HK-2 (cell line): ENCODE measurements at regions not wholly inside any gene's neighbourhood (a gene's known extent, or its start where the extent isn't known, plus 50 kb on each side); places are given as distances from the start of the nearest gene placed in this dataset.
"Not testable (repeated sequence)": the region's sequence is repeated elsewhere in the genome, so short reads cannot be mapped to it uniquely, and the experiment has no call there.

ENCODE experiments used
- DNase-seq: peaks from one replicate; pipeline ENCODE4 v3.0.0-alpha.2; 2018; ENCODE audit not compliant: unreplicated experiment

DNA sequence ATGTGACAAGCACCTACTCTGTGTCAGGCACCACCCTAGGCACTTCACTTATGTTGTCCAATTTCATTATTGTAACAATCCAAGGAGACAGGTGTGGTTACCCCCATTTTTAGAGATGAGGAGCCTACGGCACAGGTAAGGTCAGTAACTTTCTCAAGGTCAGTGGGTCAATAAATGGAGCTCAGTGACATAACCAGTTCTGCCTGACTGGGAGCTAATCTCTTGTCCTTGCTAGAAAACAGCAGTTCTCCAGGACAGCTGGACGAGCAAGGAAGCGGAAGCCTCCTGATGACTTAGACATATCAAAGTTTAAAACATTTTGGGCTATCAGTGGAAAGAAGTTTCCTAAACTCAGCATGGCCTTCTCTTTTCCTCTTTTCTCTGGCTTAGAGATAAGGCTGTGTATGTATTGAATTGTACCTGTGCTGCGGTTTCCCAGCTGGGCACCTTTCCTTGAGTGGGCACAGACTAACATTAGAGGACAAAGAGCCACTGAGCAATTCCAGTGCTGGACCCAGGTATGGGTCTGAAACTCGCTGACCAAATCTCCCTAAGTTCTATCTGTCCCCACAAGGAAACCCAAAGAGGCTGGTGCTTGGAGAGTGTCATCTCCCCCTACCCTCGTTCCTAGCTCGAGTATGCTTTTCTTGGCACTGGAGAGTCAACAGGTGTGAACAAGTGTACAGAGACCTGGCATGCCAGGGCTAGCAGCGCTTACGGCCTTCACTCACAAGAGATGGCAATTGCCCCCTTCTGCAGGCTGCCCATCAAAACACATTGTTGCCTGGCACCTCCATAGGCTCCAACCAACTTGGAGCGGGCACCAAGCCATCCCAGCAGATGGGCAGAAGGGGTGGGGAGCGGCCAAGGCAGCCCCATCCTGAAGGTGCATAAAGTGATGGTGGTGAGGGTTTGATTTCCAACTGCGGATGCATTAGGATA is 456.1 kb upstream of the PROX1 start:
- no peak for DNase-seq

DNA sequence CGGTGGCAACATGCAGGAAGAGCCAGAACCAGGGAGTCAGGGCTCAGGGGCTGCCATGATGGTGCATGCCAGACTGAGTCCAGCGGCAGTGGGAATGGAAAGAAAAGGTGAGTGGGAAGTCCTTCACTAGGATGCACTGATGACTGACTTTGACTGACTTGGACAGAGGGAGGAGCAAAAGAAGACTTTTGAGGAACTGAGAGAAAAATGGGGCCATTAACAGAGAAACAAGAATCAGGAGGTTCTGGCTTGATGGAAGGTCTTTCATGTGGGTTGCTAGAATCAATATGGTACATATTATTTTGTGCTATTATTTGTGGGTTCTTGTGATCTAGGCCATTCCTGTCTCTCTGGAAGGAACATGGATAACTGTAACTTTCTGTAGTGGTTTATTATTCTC is 454.6 kb upstream of the PROX1 start:
- DNase-seq, result no peak

DNA sequence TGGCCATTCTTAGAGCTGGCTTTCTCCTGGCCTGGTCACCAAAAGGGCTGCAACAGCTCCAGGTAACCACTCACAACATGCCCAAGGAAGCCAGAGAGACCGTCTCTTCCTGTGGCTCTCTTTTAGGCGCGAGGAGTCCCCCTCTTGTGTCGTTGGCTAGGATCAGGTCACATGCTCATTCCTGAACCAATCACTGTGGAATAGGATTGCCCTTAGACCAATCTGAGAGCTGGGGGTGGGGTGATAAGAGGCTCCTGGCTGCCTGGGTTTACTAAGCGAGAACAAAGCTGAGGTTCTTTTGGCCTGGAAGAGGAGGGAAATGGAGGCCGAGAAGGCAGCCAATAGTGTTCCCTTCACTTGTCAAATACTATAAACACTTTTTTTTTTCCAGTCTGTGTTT is 452.1 kb upstream of the PROX1 start:
- no peak for DNase-seq

DNA sequence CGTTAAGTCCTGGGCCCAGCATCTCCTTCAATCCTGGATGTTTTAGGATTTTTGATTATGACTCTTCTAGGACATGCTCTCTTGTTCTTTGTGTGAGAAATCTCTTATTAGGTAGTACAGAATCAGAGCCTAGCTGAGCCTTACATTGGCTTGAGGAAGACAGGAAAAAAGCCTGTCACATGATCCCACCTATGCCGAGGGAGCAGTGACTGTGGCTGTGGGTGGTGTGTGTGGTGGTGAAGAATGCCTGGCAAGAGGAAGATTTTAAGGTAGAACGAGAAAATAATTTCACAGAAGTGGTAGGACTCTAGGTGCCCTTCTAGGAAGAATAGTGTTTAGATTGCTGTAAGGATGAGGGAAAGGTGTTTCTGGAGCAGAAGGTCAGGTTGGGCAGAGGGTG is 449.5 kb upstream of the PROX1 start:
- no peak for DNase-seq

DNA sequence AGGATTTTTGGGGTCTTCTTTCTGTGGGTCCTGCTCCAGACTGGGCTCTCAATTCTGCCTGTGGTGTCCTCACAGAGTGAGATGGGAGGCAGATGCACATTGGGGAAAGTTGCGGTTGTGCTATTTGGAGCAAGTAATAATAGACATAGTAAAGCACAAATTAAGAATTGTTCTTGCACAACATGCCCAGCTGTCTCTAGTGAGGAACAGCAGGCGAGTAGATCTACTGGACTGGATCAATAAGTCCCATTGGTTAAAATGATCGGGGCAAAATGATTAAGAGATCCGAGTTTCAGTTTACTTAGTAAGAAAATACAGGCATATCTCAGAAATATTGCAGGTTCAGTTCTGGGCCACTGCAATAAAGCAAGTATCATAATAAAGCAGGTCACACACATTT is 448.3 kb upstream of the PROX1 start:
- no peak for DNase-seq

DNA sequence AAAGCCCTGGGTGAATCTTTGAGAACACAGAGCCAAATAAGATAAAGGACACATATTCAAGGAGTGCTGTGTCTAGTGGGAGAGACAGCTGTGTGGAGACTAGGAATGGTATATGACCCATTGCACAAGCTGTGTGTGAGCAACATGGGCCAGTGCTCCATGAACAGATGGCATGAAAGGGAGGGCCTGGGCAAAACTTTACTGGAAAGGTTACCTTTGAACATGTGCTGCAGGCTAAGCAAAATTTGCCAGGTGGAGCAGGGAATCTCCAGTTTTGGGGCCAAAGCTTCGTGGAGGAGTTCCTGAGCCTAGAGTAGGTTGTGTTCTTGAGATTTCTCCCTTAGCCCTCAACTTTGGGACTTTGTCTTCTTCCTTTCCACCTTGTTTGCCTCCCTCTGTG is 446.1 kb upstream of the PROX1 start:
- DNase-seq, result no peak

DNA sequence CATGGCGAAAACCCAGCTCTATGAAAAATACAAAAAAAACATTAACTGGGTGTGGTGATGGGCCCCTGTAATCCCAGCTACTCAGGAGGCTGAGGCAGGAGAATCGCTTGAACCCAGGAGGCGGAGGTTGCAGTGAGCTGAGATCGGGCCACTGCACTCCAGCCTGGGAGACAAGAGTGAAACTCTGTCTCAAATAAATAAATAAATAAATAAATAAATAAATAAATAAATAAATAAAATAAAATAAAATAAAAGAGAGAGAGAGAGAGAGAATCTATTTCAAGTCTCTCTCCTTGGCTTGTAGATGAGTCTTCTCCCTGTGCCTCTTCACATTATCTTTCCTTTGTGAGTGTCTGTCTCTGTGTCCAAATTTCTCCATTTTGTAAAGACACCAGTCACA is 442.6 kb upstream of the PROX1 start:
- DNase-seq, result not testable (repeated sequence)

DNA sequence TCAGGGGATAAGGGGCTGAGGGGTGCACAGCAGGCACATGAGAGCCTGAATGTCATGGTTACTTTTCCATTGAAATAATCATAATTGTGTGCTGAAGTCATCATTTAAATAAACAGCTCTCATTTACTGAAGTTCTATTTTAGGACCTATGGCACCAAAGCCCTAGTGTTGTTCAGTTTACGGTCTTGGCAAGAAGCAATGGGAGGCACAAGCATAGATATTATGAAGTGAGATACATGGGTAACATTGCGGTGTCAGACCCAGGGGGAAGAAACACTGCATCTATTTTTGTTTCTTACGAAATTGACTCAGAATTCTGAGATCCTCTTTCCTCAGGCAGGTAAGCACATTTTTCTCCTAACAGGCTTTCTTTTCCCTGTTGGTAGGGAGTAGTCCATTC is 437.8 kb upstream of the PROX1 start:
- DNase-seq, result no peak

DNA sequence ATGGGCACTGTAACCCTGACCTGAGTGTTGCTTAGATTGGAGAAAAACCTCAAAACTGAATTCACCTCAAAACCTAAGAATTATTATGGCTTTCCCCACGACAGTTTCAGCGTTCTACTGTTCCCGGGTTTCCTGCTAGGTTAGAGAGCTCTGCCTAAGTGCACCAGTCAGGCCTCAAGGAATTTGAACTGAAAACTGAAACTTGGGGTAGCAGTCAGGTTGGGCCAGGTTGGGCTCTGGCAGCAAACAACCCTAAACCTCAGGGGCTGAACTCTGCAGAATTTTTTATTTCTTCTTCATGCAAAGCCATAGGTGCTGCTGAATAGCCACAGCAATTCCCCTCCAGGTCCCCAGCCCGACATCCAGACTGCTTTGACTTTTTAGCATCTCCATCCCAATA is 437.0 kb upstream of the PROX1 start:
- no peak for DNase-seq

DNA sequence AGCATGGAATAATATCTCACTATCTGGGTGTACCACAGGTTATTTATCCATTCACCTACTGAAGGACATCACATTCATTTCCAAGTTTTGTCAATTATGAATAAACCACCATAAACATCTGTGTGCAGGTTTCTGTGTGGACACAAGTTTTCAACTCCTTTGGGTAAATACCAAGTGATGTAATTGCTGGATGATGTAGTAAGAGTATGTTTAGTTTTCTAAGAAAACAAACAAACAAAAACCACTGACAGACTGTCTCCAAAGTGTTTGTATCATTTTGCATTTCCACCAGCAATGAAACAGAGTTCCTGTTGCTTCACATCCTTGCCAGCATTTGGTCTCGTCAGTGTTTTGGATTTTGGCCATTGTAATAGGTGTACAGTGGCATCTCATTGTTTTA is 435.7 kb upstream of the PROX1 start:
- no peak for DNase-seq

DNA sequence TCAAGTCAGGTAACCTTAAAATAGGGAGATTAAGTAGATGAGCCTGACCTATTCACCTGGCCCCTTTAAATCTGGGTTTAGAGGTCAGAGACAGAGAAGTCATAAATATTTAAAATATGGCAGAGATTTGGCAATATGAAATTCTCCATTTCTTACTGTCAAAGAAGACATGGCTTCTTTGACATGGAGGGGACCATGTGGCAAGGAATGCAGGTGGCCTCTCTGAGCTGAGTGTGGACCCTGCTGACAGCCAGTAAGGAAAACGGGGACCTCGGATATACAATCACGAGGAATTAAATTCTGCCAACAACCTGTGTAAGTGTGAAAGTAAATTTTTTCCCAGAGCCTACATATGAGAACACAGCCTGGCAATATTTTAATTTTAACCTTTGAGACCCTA is 427.5 kb upstream of the PROX1 start:
- no peak for DNase-seq

DNA sequence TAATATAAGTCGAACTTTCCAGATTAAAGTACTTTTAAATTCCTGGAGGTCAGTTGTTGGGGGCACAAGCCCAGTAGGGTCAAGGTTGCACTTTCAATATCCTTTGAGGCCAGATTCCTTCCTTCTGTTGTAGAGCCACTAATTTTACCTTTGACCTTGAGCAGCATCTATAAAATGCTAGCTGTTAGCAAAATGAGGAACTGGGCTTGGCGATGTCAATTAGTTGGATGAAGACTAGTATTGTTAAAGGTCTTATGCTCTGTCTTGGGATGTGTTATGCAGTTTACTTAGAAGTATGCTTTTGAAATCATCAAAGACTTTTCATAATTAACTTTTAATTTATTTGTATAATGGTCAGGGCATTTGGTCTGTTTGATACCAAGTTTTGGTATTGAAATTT is 425.9 kb upstream of the PROX1 start:
- no peak for DNase-seq

DNA sequence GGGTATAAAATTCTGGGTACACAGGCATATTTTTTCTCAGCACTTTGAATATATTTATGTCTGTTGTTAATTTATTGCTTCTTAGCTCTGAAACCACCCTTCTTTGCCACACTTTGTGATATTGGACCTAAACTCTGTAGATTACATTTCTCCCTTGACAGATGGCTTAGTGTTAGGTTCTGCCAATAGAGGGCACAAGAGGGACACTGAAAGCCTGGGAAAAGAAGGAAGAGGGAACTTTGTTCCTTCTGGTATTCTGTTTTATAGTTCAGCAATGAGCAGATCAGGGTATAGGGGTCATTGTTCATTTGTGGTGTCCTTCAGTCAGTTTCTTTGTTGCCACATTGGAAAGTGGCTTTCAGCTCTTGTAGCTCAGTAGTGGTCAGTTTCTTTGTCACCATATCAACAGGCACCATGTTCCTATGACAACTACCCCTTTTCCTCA is 423.5 kb upstream of the PROX1 start:
- DNase-seq, result no peak

DNA sequence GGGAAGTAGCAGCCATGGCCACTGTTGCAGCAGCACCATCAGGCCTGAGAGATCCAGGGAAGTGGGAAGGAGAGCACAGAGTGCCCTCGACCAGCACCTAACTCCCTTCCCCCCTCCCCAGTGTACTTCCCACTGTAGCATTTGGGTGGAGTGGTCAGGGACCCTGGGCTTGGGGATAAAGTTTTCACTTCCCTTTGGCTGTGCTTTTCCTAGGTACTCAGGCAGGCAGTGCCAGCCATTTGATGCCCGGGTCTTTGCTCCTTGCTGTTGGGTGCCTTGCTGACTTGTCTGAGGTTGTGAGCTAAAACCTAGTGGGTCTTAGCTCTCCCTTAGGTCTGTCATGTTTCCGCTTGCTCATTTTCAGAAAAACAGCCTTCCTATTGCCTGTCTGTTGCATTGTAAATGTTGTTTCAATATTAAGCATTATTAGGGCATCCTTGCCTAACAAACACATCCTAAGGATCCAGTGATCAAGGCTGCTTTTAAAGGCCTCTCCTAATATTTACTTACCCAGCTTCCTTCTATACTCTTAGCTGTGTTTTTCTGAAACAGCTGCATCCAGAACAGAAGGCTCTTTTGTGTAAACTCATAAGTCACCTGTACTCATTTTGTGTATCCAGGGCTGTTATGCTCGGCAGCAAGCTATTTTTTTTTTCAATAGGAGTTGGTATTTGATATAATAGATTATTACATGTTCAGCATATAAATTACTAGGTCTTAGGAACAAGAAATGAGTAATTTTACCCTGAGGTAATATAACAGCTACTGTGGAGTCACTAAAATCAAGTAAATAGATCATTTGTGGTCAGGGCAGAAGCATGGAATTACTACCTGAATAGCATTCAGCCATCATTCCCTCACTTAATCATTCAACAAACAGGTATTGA is 418.6 kb upstream of the PROX1 start:
- no peak for DNase-seq

DNA sequence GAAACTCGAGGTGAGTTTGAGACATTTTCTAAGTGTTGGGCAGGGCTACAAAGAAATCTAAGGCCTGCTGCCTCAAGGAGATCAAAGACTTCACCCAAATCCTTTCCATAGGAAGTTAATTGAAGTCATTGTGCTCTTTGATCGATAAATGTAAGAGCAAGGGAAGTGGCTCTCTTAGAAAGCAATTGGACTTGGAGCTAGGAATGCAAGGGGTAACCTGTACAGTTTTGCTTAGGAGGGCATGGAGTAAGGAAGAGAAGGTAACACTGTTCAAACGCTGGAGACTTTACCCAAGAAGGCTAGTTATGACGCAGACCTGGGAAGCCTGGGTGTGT is 418.0 kb upstream of the PROX1 start:
- DNase-seq, result no peak

DNA sequence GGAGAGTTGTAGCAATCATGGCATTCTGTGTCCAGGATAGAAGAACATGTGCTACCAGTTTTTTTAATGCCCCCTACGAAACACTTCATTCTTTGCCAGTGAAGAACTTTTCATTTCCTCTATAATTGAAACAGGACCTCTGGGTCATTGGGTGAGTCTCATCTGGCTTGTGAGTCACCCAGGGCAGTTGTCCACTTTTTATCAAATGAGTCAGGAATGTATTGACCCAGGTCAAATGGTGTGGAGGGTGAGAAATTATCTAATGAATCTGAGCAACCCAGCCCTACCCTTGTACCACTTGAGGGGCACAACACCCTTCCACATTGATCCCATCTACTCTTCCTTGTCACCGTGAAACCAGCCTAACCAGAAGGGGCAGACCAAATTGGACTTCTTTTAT is 417.3 kb upstream of the PROX1 start:
- no peak for DNase-seq

DNA sequence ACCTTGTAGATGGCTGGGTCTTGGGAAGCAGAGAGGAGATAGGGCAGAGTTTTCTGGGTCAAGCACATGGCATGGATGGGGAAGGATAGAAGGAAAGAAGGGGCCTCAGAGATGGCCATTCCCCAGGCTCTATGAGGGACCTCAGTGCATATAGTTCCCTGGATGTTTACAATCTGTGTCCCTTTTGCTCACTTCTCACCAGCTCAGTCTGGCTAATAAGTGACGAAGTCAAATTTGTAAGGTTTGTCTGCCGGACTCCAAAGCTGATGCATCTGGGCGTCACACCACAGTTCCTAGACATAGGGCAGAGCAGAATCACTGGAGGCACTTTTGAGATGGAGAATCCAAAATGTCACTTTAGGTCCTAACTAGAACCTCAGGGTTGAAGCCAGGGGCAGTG is 416.4 kb upstream of the PROX1 start:
- DNase-seq, result no peak

DNA sequence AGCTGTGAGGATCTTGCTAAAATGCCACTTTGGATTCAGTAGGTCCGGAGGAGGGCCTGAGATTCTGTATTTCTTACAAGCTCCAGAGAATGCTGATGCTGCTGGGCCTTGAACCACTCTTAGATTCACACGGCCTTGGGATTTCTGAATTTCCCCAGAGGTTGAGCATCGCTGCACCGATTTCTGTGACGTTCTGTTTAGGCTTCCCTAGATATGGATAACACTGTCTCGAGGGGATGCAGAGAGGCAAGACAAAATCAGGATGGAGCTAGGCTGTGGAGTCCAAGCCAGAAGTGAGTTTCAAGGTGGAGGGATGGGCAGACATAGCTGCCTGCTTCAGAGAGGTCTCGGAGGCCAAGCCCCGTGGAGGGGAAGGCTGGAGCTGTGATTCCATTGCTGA is 415.9 kb upstream of the PROX1 start:
- no peak for DNase-seq

DNA sequence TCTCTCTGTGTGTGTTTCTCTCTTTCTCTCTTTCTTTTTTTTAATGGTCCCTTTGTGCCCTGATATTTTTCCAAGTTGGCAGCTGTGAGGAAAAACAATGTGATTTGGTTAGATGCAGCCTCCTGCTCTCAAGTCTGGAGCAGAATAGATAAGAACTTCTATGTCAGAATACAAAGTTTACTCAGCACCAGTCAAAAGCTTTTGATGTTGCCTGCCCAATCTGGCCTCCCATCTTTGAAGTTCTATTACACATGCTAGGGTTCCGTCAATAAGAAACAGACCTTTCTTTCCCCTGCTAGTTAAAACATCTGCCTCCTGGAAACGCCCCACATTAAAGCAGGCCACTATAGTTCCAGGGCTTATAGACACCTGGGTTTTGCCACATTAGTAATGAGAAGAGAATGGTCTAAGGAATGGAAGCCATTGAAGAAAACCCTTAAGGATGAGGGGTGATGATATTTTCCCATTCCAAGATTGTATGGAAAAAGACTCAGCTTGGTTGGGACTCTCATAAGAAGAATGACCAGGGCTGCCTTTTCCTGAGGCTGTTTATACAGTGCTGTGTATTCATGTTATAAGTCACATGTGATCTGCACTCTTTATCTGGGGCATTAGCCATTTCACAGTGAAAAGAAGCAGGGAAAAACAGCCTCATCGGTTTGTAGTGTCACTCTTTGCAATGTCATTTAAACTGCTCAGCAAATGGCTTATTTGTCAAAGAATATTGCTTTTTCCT is 414.7 kb upstream of the PROX1 start:
- DNase-seq, result no peak

DNA sequence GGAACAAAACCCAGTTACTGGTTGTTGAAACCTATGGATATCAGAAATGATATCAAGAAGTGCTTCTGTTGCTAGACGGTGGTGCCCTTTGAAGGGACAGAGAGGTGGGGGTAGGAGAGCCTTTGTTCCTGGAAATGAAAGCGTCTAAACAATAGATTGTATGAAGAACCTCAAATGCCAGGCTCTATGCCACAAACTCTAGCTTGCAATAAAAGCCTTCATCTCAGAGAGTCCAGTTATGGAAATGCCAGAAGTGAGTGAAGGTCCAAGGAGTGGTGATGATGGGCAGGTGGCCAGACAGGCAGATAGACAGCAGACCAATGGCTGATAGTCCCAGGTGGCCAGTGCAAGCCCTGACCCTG is 414.1 kb upstream of the PROX1 start:
- DNase-seq, result no peak

DNA sequence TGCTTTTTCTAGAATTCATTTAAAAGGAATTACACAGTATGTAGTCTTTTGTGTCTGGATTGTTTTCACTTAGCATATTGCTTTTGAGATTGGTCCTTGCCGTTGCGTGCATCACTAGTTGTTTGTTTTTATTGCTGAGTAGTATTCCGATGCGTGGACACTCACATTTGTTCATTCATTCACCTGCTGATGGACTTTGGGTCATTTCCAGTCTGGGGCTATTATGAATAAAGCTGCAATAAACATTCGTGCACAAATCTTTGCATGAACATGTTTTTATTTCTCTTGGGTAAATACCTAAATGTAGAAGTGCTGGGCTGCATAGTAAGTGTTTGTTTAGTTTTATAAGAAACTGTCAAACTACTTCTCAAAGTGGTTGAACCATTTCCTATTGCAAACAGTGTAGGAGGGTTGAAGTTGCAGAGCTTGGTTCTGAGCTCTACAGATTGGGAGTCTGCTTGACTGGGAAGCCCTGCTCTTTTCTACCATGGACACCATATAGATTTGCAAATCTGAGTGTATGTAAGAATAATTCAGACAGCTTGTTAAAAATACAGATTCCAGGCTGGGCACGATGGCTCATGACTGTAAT is 404.7 kb upstream of the PROX1 start:
- DNase-seq, result no peak

DNA sequence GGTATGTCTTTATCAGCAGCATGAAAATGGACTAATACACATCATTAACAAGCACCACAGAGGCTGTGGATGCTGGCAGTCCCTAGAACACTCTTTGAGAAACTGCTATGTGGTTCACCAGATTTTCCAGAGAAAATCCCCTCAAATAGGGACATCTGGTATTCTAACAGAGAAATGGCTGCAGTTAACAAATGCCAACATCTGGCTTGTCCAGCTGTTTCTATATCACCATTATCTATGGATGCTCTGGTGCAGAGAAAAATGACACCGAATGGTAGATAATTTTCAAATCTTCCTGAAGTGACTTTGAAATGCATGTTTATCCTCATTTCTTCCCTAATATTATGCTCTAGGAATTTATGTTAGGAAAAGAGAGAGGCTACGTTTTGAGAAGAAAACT is 403.5 kb upstream of the PROX1 start:
- DNase-seq, result no peak
